Mammary epithelial cell (primary cell): ENCODE measurements at regions not wholly inside any gene's neighbourhood (a gene's known extent, or its start where the extent isn't known, plus 50 kb on each side); places are given as distances from the start of the nearest gene placed in this dataset.

Experiments used
- EZH2 ChIP-seq: IDR thresholded peaks from 2 replicates; pipeline ENCODE4 v1.6.1; 2012; ENCODE audit warnings: low read length, inconsistent platforms, borderline replicate concordance
- TF ChIP-seq, protein P1 (sequence below), 2 donors: IDR thresholded peaks in 1 of 2; conservative IDR thresholded peaks in 1 of 2; 2 replicates each; pipeline ENCODE4 v1.5.1; 2011 to 2012; ENCODE audit warnings: inconsistent platforms in 2 of 2, low read length in 2 of 2, mild to moderate bottlenecking in 2 of 2, control low read depth in 1 of 2, low read depth in 1 of 2; ENCODE audit not compliant: insufficient read depth in 1 of 2; ENCODE audit errors: extremely low read depth in 1 of 2

DNA sequence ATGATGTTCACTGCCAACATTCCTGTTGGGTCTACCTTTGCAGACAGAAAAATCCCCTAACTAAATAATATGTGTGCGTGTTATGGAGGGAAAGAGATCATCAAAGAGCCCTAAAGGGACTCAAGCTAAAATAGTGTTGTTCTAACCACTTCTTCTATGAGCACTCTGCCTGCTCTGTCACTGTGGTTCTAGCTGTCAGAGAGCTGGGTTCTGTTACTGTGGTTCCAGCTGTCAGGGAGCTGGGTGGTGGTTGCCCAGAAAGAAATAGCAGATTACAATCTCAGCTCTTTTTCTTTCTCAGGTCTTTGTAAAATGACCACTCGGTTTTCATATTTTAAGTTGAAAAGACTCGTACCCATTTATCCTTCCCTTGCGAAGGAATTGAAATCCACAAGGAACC lies 176.3 kb downstream of the HS3ST3A1 start:
- TF ChIP-seq, protein P1, sequence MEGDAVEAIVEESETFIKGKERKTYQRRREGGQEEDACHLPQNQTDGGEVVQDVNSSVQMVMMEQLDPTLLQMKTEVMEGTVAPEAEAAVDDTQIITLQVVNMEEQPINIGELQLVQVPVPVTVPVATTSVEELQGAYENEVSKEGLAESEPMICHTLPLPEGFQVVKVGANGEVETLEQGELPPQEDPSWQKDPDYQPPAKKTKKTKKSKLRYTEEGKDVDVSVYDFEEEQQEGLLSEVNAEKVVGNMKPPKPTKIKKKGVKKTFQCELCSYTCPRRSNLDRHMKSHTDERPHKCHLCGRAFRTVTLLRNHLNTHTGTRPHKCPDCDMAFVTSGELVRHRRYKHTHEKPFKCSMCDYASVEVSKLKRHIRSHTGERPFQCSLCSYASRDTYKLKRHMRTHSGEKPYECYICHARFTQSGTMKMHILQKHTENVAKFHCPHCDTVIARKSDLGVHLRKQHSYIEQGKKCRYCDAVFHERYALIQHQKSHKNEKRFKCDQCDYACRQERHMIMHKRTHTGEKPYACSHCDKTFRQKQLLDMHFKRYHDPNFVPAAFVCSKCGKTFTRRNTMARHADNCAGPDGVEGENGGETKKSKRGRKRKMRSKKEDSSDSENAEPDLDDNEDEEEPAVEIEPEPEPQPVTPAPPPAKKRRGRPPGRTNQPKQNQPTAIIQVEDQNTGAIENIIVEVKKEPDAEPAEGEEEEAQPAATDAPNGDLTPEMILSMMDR (conservative IDR thresholded peaks at IDR 0.05 in 1 of 2, IDR thresholded peaks at IDR 0.05 in 1 of 2; ENCODE audit: extremely low read depth in 1 of 2, insufficient read depth in 1 of 2, low read depth in 1 of 2, low read length in 2 of 2), result no peak
- TF ChIP-seq EZH2, result no peak
